Testis (tissue), 2 donors: ENCODE measurements at regions not wholly inside any gene's neighbourhood (a gene's known extent, or its start where the extent isn't known, plus 50 kb on each side); places are given as distances from the start of the nearest gene placed in this dataset.

ENCODE experiments used
- CTCF ChIP-seq, 3 experiments: fragments of 450-650 bp in 2 of 3; fragments of 200-600 bp in 1 of 3; sonication (generic) in 1 of 3; IDR thresholded peaks; one replicate each; pipeline ENCODE4 v1.5.1; 2016 to 2019; ENCODE audit warnings: antibody characterized with exemption in 3 of 3, mild to moderate bottlenecking in 2 of 3, moderate library complexity in 1 of 3
- POLR2A ChIP-seq: fragments of 450-650 bp; IDR thresholded peaks from one replicate; pipeline ENCODE4 v1.6.1; 2017; ENCODE audit warnings: antibody characterized with exemption, mild to moderate bottlenecking, moderate library complexity

DNA sequence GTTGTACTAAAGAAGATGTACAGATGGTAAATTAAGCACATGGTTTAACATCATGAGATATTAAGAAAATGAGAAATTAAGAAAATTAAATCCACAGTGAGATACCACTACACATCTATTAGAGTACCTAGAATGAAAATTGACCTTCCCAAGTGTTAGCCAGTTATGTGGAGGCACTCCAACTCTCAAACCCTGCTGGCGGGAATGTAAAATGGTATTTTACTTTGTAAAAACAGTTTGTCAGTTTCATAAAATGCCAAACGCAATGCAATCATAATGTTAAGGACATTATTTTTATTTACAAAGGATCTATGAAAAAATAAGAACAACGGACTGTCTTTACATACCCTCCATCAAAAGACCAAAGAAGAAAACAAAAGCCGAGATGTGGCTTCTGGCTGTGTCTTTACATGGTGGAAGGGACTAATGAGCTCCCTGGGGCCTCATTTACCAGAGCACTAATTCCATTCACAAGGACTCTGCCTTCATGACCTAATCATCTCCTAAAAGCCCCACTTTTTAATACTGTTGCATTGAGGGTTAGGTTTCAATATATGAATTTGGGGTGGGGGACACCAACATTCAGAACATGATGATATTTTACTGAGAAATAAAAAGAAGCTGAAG, 1178.7 kb downstream of the AACS start:
- TF ChIP-seq CTCF (IDR thresholded peaks at IDR 0.05): no peak
- TF ChIP-seq POLR2A: no peak
